ENCODE measurements at regions not wholly inside any gene's neighbourhood (a gene's known extent, or its start where the extent isn't known, plus 50 kb on each side); places are given as distances from the start of the nearest gene placed in this dataset.

GRCh38 chr3:15886521-15886920 is 88.7 kb upstream of the ANKRD28 start:
- Histone ChIP-seq H3K27ac (ENCODE audit: insufficient read length, low read depth, low read length) (no peak overlapping the region), H2BK20ac (ENCODE audit: low read depth, low read length, poor library complexity, severe bottlenecking) (no peak overlapping the region), H3K23me2 (ENCODE audit: insufficient read length, low read depth, low read length, poor library complexity, severe bottlenecking) (no peaks in the 10 kb centered on the region), H2BK120ac (ENCODE audit: low read depth, low read length, poor library complexity, severe bottlenecking) (no peak overlapping the region), H4K91ac (ENCODE audit: insufficient read length, low read depth, low read length) (no peak overlapping the region), H3K4ac (ENCODE audit: low read depth, low read length) (no peak overlapping the region), H3K79me1 (ENCODE audit: insufficient read depth, low read depth, low read length, poor library complexity, severe bottlenecking) (no peaks in the 10 kb centered on the region), H4K8ac (replicated peaks; ENCODE audit: insufficient read length, low read depth, low read length) (no peak overlapping the region), H4K20me1 (ENCODE audit: control insufficient read depth, insufficient read depth, insufficient read length) (no peaks in the 10 kb centered on the region), H3K23ac (ENCODE audit: insufficient read length, low read depth, low read length) (no peak overlapping the region), H3K56ac (ENCODE audit: insufficient read length, low read depth, low read length) (no peak overlapping the region), H3K4me1 (ENCODE audit: insufficient read depth, low read length) (no peaks in the 10 kb centered on the region), H3T11ph (ENCODE audit: low read length) (no peak overlapping the region), H3K18ac (ENCODE audit: insufficient read length, low read depth, low read length) (no peak overlapping the region), H2AK5ac (ENCODE audit: insufficient read length, low read length) (no peak overlapping the region), H2BK15ac (ENCODE audit: low read depth, low read length) (no peak overlapping the region), H2BK5ac (ENCODE audit: insufficient read length, low read length) (no peak overlapping the region), H4K5ac (ENCODE audit: insufficient read length, low read depth, low read length) (no peak overlapping the region), H3K14ac (ENCODE audit: insufficient read depth, low read length) (no peak overlapping the region), H2AFZ (ENCODE audit: low read length) (no peak overlapping the region), H3K79me2 (ENCODE audit: insufficient read depth, low read length) (no peaks in the 10 kb centered on the region), H2BK12ac (ENCODE audit: insufficient read length, low read depth, low read length) (no peak overlapping the region), H3K9me3 (ENCODE audit: control insufficient read depth, low read depth, low read length) (no peaks in the 10 kb centered on the region), H3K4me2 (ENCODE audit: insufficient read depth, insufficient read length, low read length) (no peak overlapping the region), H3K27me3 (ENCODE audit: insufficient read depth, low read length) (no peaks in the 10 kb centered on the region), H3K9ac (ENCODE audit: extremely low read depth, insufficient read length, low read length) (no peak overlapping the region)
- no peaks in the 10 kb centered on the region; a peak in 1 of 7 replicates for H3K36me3 Mint-ChIP-seq (ENCODE audit: insufficient read depth in 1 of 3, low read depth in 3 of 3)
- DNase-seq: no peak
- H3K27me3 Mint-ChIP-seq (ENCODE audit: low read depth): no peaks in the 10 kb centered on the region
- H3K9me3 Mint-ChIP-seq: peaks cover 4 to 7% of the 10 kb centered on the region in 2 experiments; a peak in 3 of 5 replicates
- TF ChIP-seq, protein P1, sequence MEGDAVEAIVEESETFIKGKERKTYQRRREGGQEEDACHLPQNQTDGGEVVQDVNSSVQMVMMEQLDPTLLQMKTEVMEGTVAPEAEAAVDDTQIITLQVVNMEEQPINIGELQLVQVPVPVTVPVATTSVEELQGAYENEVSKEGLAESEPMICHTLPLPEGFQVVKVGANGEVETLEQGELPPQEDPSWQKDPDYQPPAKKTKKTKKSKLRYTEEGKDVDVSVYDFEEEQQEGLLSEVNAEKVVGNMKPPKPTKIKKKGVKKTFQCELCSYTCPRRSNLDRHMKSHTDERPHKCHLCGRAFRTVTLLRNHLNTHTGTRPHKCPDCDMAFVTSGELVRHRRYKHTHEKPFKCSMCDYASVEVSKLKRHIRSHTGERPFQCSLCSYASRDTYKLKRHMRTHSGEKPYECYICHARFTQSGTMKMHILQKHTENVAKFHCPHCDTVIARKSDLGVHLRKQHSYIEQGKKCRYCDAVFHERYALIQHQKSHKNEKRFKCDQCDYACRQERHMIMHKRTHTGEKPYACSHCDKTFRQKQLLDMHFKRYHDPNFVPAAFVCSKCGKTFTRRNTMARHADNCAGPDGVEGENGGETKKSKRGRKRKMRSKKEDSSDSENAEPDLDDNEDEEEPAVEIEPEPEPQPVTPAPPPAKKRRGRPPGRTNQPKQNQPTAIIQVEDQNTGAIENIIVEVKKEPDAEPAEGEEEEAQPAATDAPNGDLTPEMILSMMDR (conservative IDR thresholded peaks at IDR 0.05): no peak
- no peak overlapping the region for H3K4me3 Mint-ChIP-seq
- H3K27ac Mint-ChIP-seq: no peak overlapping the region
- 0 out of 4 replicates have a peak, but pooled peaks cover 0 to 5% of the 10 kb centered on the region in 2 experiments for H3K4me1 Mint-ChIP-seq
